ENCODE measurements at regions not wholly inside any gene's neighbourhood (a gene's known extent, or its start where the extent isn't known, plus 50 kb on each side); places are given as distances from the start of the nearest gene placed in this dataset.

DNA sequence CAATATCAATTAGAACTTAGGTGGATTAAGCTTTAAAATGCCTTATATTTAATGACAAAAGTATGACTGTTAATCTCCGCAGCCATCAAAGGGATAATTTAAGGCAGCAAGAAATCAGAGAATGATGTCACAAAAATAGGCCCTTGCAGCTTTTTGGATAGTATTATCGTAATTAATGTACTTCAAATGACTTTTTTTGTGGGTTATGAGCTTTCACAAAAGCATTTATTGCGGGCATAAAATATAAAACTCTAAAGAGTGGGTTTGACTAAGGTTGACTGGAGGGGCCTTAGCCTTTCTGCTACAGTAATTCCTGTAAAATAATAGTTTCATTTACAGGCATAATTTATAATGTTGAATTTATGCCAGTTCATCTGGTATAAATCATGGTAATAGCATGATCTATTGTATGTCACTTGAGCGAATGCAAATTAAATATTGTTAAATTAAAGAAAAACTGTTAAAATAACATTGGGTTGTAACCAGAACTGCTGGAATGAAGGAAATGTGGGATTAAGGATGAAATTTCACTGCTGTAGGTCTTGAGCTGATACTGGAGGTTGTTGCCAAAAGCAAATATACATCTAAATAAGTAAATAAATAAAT, 78.5 kb upstream of the ZFP64 start:
- DNase-seq (ENCODE audit: low read depth) = no peak
- H3K4me3 ChIP-seq (ENCODE audit: low read depth, low read length) = no peak overlapping the region

DNA sequence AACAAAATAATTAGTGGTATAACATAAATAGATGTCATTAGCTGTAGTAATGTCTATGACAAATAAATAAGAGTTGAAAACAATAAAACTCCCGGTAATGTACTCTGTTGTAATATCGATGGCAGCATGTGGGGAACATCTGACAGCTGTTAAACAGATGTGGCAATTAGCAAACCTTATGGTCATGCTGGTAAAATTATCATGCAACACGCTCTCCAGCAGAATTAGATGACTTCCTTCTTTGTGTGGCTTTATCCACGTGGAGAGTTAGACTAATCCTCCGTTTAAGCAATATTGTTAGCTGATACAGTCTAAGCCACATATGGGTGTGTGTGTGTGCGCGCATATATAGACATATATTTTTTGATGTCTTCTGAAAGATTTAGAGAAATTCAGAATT, 77.7 kb upstream of the ZFP64 start:
- peak; percentile 1 for DNase-seq (ENCODE audit: low read depth)

DNA sequence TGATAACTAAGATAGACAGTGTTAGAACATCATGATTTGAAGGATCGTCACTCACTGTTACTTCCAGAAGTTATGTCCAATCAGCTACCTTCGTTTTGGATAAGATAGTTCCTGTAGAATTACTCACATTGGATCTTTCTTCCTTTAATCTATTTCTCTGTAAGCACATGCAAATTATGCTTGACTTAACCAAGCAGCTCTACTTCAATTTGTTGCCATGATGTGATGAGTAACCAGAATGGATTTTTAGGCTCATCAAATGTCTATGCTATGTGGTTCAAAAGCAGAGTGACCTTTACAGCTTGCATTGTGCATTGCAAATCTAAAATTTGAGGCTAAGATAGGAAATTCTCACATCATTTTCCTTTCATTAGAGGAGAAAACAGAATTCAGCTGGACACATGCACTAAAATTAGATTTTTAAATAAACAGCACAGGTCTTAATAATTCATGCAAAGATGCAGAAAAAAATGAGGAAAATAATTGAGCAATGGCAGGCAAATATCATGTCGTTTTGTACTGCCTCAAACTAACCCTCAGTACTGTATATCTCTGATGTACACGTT, 76.7 kb upstream of the ZFP64 start:
- peak; percentile 18 for DNase-seq (ENCODE audit: low read depth)

More for the DNA sequence above, 77.7 kb upstream of the ZFP64 start:
- H3K4me3 ChIP-seq (ENCODE audit: low read depth, low read length) = no peak overlapping the region

GRCh38 chr20:52267418-52267817, 75.8 kb upstream of the ZFP64 start:
- H3K4me3 ChIP-seq (ENCODE audit: low read depth, low read length) = no peak overlapping the region
- no peak for DNase-seq (ENCODE audit: low read depth)

More for the DNA sequence above, 76.7 kb upstream of the ZFP64 start:
- no peak overlapping the region for H3K4me3 ChIP-seq (ENCODE audit: low read depth, low read length)

DNA sequence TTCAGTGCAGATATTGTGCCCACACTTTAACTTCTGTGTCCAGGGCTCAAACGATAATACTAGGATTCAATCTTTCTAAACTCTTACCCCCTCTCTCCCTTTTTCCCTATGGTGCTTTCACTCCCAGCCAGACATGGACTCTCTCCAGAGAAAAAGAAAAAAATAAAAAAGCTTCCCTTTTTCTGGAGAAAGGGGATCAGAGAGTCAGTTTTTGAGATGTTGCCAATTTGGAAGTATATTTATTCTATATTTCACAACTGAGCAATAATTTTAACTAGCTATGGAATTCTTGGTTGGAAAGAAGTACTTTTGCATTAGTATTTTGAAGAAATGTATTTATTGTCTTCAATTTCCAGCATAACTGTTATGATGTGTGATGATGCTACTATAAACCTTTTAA, 72.2 kb upstream of the ZFP64 start:
- DNase-seq (ENCODE audit: low read depth) = no peak
- no peak overlapping the region for H3K4me3 ChIP-seq (ENCODE audit: low read depth, low read length)

DNA sequence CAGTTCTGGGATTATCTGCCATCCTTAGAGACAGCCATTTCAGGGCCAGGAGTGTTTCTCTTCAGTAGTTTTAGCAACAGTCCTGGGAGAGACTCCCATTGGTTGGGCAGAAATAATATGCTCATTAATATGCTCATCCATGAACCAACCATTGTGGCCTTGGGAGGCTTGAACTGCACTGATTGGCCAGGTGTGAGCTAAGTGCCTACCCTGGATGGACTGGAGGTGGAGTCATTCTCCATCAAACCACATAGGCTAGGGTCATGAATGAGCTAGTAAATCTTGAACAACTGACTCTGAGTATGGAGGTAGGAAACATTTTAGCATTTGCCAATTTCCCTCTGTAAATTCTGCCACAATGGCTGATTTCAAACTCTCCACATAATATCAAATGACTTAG, 70.2 kb upstream of the ZFP64 start:
- no peak overlapping the region for H3K4me3 ChIP-seq (ENCODE audit: low read depth, low read length)
- DNase-seq (ENCODE audit: low read depth) = no peak

- no peak overlapping the region for H3K4me3 ChIP-seq (ENCODE audit: low read depth, low read length)
- DNase-seq (ENCODE audit: low read depth) = no peak
Measured at GRCh38 chr20:52259295-52259694, 67.7 kb upstream of the ZFP64 start.

DNA sequence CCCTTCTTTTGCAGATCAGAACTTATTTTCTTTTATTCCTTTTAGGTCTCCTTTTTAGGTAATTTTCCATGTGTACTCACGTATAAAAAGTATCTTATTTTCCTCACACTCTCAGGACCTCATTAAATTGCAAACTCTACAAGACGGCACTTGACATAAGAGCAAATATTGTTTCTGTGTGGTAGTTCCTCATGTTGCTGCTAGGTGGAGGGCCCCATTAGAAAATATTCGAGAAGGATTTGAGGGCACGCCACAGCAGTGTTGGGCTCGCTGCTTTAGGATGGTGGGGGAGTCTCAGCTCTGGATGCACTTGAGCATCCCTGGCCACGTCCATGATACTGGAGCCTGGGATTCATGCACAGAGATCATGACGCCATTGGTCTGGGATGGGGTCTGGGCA, 64.9 kb upstream of the ZFP64 start:
- no peak for DNase-seq (ENCODE audit: low read depth)

GRCh38 chr20:52252664-52253063, 61.1 kb upstream of the ZFP64 start:
- no peak for DNase-seq (ENCODE audit: low read depth)

More for the DNA sequence above, 64.9 kb upstream of the ZFP64 start:
- no peak overlapping the region for H3K4me3 ChIP-seq (ENCODE audit: low read depth, low read length)

DNA sequence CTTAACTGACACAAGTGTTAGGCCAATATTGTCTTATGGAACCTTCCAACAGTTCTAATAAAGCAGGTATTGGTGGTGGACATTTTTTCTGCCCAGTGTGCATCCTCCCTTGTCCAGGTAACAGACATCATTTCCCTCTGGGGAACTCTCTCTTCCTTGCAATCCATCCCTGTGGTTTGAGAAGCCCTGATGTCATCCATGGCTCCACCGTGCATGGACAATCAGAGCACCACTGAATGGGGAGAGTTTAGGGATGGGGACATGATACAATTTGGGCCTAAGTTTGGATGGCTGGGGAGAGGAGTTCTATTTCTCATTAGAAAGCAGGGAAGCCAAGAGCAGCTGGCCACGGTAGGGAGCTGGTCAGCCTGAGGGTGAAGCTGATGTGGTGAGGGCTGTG, 60.2 kb upstream of the ZFP64 start:
- no peak overlapping the region for H3K4me3 ChIP-seq (ENCODE audit: low read depth, low read length)
- no peak for DNase-seq (ENCODE audit: low read depth)

More at GRCh38 chr20:52252664-52253063, 61.1 kb upstream of the ZFP64 start:
- H3K4me3 ChIP-seq (ENCODE audit: low read depth, low read length) = no peak overlapping the region

DNA sequence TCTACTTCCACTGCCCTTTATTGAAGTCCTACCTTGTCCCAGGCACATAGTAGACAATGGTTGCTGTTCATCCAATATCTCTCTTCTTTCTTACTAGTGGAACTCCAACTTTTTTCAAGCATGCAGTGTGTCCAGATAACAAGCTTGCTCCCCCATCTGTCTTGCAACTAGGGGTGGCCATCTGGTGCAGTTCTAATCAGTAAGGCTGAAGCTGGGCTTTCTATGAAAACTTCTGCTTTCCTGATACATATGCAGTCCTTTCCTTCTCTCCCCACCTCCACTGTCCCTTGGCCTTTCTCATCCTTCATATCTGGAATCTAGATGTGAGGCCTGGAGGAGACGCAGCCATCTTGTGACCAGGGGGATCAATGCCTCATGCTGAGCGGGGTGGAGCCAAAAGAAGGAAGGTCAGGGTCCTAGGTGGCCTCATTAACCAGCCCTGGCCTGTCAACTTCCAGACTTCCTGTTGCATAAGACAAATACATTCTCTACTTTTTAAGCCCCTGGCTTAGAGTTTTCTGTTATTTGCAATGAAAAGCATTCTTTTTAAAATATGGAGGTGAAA, 59.6 kb upstream of the ZFP64 start:
- no peak overlapping the region for H3K4me3 ChIP-seq (ENCODE audit: low read depth, low read length)
- no peak for DNase-seq (ENCODE audit: low read depth)

DNA sequence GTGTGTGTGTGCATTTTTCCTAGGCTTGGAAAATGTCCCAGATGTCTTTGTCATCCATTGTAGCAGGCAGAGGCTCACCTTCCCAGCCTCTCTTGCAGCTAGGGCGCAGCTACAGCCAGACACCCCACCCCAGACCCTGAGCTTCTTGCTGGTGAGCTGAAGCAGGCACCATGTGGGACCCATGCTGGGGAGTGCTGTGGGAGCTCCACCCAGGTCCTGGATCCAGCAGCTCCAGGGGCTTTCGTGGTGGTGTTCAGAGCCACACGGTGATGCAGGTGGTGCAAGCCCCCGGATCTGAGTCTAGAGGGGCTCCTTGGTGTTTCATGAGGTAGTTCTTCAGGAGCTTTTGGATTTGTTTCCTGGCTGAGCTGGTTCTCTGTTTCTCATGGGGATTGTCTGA, 56.0 kb upstream of the ZFP64 start:
- H3K4me3 ChIP-seq (ENCODE audit: low read depth, low read length) = no peak overlapping the region
- no peak for DNase-seq (ENCODE audit: low read depth)

DNA sequence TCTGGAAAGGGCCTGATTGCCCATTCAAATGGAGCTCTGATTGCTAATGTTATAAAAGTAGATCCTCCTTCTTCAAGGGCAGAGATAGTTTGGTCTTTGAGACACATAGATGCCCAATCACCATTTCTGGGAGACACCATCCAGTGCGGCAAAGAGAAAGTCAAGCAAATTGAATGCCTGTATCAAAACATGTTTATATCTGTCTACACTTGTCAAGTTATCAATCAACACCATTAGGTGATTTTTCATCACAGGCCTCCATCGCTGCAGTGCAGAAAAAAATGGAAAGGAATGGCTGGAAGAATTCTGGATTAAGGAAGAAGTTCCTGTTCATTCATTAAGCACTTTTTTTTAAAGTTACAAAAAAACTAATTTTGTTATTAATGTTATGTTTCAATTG, 54.8 kb upstream of the ZFP64 start:
- no peak for DNase-seq (ENCODE audit: low read depth)
- H3K4me3 ChIP-seq (ENCODE audit: low read depth, low read length) = no peak overlapping the region

DNA sequence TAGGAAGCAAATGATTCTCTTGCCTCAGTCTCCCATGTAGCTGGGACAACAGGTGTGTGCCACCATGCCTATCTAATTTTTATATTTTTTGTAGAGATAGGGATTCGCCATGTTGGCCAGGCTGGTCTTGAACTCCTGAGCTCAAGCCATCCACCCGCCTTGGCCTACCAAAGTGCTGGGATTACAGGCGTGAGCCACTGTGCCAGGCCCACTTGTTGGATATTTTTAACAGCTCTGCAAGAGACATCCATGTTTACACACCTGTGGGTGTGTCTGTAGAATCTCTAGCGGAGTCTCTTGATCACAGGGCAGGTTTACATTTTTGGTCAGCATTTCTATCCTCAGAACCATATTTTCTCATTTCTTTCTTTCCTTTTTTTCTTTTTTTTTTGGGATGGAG, 53.1 kb upstream of the ZFP64 start:
- no peak overlapping the region for H3K4me3 ChIP-seq (ENCODE audit: low read depth, low read length)
- DNase-seq (ENCODE audit: low read depth) = no peak

DNA sequence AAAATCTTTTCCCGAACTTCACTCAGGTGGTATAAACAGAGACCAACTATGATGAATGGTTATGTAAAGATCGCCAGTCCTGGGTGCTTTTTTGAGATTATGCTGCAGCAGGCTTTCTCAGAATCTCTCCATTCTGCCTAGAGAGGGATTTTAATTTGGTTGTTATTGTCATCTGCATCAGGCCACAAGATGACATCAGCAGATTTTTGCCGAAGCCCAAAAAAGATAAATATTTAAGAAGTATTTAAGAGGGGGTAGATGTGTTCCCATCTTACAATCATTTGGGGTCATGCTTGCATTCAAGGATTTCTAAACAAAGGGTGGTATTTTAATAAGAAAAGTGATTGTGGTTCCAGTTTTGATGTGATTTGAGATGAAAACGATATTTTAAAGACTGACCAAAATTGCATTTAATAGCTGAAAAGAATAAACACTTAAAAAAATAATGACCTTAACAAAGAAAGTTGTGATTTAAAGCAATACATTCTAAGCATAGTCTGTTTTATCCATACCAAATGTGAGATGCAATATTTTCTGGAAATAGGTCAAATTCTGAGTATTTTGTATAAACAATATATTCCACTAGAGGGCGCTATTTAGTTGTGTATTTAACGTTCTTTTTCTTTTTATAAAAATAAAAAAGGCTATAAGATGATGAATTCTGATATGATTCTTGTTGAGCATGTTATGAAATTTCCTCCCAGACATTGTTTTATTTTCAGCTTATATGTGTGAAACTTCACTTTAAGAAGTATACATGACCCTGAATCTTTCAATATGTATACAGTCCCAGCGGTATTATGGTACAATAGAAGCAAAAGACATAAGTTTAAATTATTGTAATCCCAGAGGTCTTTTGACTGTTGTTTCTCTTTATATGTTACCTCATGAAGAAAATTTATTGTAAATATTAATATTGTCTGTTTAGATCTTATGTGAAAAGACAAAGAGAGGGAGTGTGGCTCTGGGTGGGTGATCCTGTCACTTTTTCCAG, 51.0 kb upstream of the ZFP64 start:
- DNase-seq (ENCODE audit: low read depth) = no peak
- H3K4me3 ChIP-seq (ENCODE audit: low read depth, low read length) = no peak overlapping the region

All from skeletal muscle cell (primary cell).